SK-N-SH (cell line): ENCODE measurements at regions not wholly inside any gene's neighbourhood (a gene's known extent, or its start where the extent isn't known, plus 50 kb on each side); places are given as distances from the start of the nearest gene placed in this dataset.

Experiments used
- CTCF ChIA-PET: fragments of 300-600, 350-600 bp; formaldehyde crosslinking; extraction: SDS; loops from one replicate; lab custom pipeline; 2021; lab: Yijun Ruan, JAX
- POLR2A ChIA-PET: fragments of 350-600 bp; sonication (Branson Sonifier 250); formaldehyde crosslinking; extraction: SDS; loops from one replicate; lab custom pipeline; 2020; ENCODE audit warnings: antibody characterized with exemption, inconsistent platforms; lab: Yijun Ruan, JAX
- DNase-seq: peaks from one replicate; pipeline ENCODE4 v3.0.0; 2012
- H2AFZ ChIP-seq: fragments of 200-600 bp; sonication (generic); 2 replicates; pipeline ENCODE4 v1.8.1; 2016; ENCODE audit warnings: antibody characterized with exemption, mild to moderate bottlenecking, low read depth
- H3F3A ChIP-seq: fragments of 200-600 bp; sonication (generic); replicated peaks from 2 replicates; pipeline ENCODE3; 2016; ENCODE audit warnings: antibody characterized with exemption, mild to moderate bottlenecking; ENCODE audit not compliant: insufficient read depth
- H3K27ac ChIP-seq, 2 experiments: fragments of 200-500 bp in 1 of 2; fragments of 200-600 bp in 1 of 2; sonication (Bioruptor generic) in 1 of 2; sonication (generic), shearing (Covaris generic) in 1 of 2; 2 replicates each; pipeline versions ENCODE4 v1.5.1 to v1.6.1; 2014 to 2016; ENCODE audit warnings: low read depth in 2 of 2, inconsistent platforms in 1 of 2, low read length in 1 of 2, mild to moderate bottlenecking in 1 of 2, mixed read lengths in 1 of 2
- H3K27me3 ChIP-seq: fragments of 200-600 bp; sonication (generic), shearing (Covaris generic); 2 replicates; pipeline ENCODE4 v1.6.1; 2016; ENCODE audit warnings: mixed run types; ENCODE audit not compliant: insufficient read depth
- H3K36me3 ChIP-seq, 2 experiments: fragments of 200-500 bp in 1 of 2; fragments of 200-600 bp in 1 of 2; sonication (Bioruptor generic) in 1 of 2; sonication (generic) in 1 of 2; replicated peaks in 1 of 2; 2 replicates each; pipeline versions ENCODE3 to v1.5.1; 2014 to 2016; ENCODE audit warnings: low read length in 1 of 2, mild to moderate bottlenecking in 1 of 2; ENCODE audit not compliant: insufficient read depth in 2 of 2, control insufficient read depth in 1 of 2
- H3K4me1 ChIP-seq, 2 experiments: fragments of 200-500 bp in 1 of 2; fragments of 200-600 bp in 1 of 2; sonication (Bioruptor generic) in 1 of 2; sonication (generic), shearing (Covaris generic) in 1 of 2; 2 replicates each; pipeline versions ENCODE4 v1.5.1 to v1.6.1; 2014 to 2016; ENCODE audit warnings: low read depth in 1 of 2, low read length in 1 of 2, mixed run types in 1 of 2; ENCODE audit not compliant: insufficient read depth in 2 of 2, control insufficient read depth in 1 of 2
- H3K4me2 ChIP-seq: fragments of 200-600 bp; sonication (generic), shearing (Covaris generic); 2 replicates; pipeline ENCODE4 v1.6.1; 2017; ENCODE audit warnings: mixed run types
- H3K4me3 ChIP-seq, 2 experiments: fragments of 200-500 bp in 1 of 2; fragments of 200-600 bp in 1 of 2; sonication (Bioruptor generic) in 1 of 2; sonication (generic), shearing (Covaris generic) in 1 of 2; 2 replicates each; pipeline versions ENCODE4 v1.5.1 to v1.8.1; 2014 to 2016; ENCODE audit warnings: low read depth in 2 of 2, inconsistent platforms in 1 of 2, low read length in 1 of 2, mild to moderate bottlenecking in 1 of 2, mixed read lengths in 1 of 2, moderate library complexity in 1 of 2
- H3K79me2 ChIP-seq: fragments of 200-600 bp; sonication (generic); 2 replicates; pipeline ENCODE4 v1.8.1; 2017; ENCODE audit warnings: mild to moderate bottlenecking; ENCODE audit not compliant: insufficient read depth
- H3K9ac ChIP-seq: fragments of 200-600 bp; sonication (generic); 2 replicates; pipeline ENCODE4 v1.6.1; 2017; ENCODE audit warnings: mixed run types
- H3K9me2 ChIP-seq: fragments of 200-600 bp; sonication (generic); 2 replicates; pipeline ENCODE4 v1.6.1; 2017; ENCODE audit warnings: mixed run types
- H3K9me3 ChIP-seq: fragments of 200-600 bp; sonication (generic); 2 replicates; pipeline ENCODE4 v1.6.1; 2017; ENCODE audit warnings: mixed run types, mild to moderate bottlenecking, moderate library complexity
- H4K20me1 ChIP-seq: fragments of 200-600 bp; sonication (generic); 2 replicates; pipeline ENCODE4 v1.6.1; 2017; ENCODE audit warnings: mild to moderate bottlenecking, mixed run types; ENCODE audit not compliant: insufficient read depth
- CHD2 ChIP-seq: fragments of 150-350 bp; IDR thresholded peaks from 2 replicates; pipeline ENCODE4 v1.6.1; 2018; ENCODE audit warnings: low read length; ENCODE audit not compliant: partially characterized antibody
- ELF1 ChIP-seq: IDR thresholded peaks from 2 replicates; pipeline ENCODE4 v1.4.0; 2012
- NRF1 ChIP-seq: IDR thresholded peaks from 2 replicates; pipeline ENCODE4 v1.6.1; 2012; ENCODE audit warnings: low read depth, mild to moderate bottlenecking, low read length
- POLR2AphosphoS5 ChIP-seq: IDR thresholded peaks from 2 replicates; pipeline ENCODE4 v1.6.1; 2012; ENCODE audit warnings: low read depth, low read length
- RCOR1 ChIP-seq: fragments of 150-350 bp; IDR thresholded peaks from 2 replicates; pipeline ENCODE4 v1.6.1; 2017; ENCODE audit warnings: antibody characterized with exemption, low read length
- RXRA ChIP-seq: IDR thresholded peaks from 2 replicates; pipeline ENCODE4 v1.4.0; 2012; ENCODE audit warnings: low read depth, mild to moderate bottlenecking, borderline replicate concordance
- SMC3 ChIP-seq: IDR thresholded peaks from 2 replicates; pipeline ENCODE4 v1.6.1; 2012; ENCODE audit warnings: low read depth, low read length, improper control_type of control experiment
- TAF1 ChIP-seq: IDR thresholded peaks from 2 replicates; pipeline ENCODE4 v1.6.1; 2012; ENCODE audit warnings: low read depth, mild to moderate bottlenecking, low read length, moderate library complexity, borderline replicate concordance
- TEAD4 ChIP-seq: IDR thresholded peaks from 2 replicates; pipeline ENCODE4 v1.4.0; 2012; ENCODE audit warnings: mild to moderate bottlenecking, borderline replicate concordance; ENCODE audit not compliant: insufficient read depth
- WGBS: methylation state at CpG from one replicate; pipeline ENCODE4 v1.1.6; 2017; ENCODE audit warnings: low lambda C conversion rate; 5-methylcytosine and 5-hydroxymethylcytosine counted together
- TF ChIP-seq, protein P1 (sequence below): IDR thresholded peaks from 2 replicates; pipeline ENCODE4 v1.6.1; 2012; ENCODE audit warnings: mild to moderate bottlenecking, low read depth, low read length, moderate library complexity
- TF ChIP-seq, protein P2 (sequence below): IDR thresholded peaks from 2 replicates; pipeline ENCODE4 v1.4.0; 2012; ENCODE audit warnings: low read depth, borderline replicate concordance
- TF ChIP-seq, protein P3 (sequence below): IDR thresholded peaks from 2 replicates; pipeline ENCODE4 v1.4.0; 2012; ENCODE audit warnings: low read depth, borderline replicate concordance

DNA sequence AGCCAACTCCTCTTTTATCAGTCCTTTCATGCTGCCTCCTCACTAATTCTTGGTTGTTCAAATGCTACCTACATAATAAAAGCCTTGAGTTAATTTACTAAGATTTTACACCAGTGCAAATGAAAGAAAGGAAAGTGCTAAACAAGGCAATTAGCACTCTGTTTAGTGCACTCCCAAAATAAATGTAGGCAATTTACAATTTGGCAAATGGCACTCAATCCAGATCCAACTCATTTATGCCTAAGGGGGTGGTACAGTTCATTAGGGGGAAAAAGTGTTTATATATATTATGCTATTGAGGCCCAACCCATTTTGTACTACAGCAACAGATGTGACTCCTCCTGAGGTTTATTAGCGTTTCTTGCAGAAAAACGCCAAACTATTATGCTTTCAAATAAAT lies 370.1 kb downstream of the NR2F2 start:
- CTCF ChIA-PET: interaction anchor here (1.0 kb wide), 1 partner anchor 373 kb away, joined by 3 read pairs; no protein-coding TSS in a partner anchor
- Histone ChIP-seq H3K79me2 (no peaks in the 10 kb centered on the region), H3K36me3 (no peaks in the 10 kb centered on the region), H3K4me1 (no peaks in the 10 kb centered on the region; a peak in 1 of 4 replicates), H3K4me3 (no peak overlapping the region), H3K9ac (no peak overlapping the region), H3K4me2 (no peak overlapping the region), H3K9me3 (no peaks in the 10 kb centered on the region), H3K27me3 (no peaks in the 10 kb centered on the region), H3K27ac (no peak overlapping the region), H2AFZ (no peak overlapping the region), H3K9me2 (no peaks in the 10 kb centered on the region), H4K20me1 (no peaks in the 10 kb centered on the region), H3F3A (no peaks in the 10 kb centered on the region)
- no peak for DNase-seq
- TF ChIP-seq ELF1 (no peak), RCOR1 (no peak), TAF1 (no peak), TEAD4 (no peak), CHD2 (no peak), SMC3 (no peak), RXRA (no peak), POLR2AphosphoS5 (no peak), NRF1 (no peak)
- TF ChIP-seq, protein P1, sequence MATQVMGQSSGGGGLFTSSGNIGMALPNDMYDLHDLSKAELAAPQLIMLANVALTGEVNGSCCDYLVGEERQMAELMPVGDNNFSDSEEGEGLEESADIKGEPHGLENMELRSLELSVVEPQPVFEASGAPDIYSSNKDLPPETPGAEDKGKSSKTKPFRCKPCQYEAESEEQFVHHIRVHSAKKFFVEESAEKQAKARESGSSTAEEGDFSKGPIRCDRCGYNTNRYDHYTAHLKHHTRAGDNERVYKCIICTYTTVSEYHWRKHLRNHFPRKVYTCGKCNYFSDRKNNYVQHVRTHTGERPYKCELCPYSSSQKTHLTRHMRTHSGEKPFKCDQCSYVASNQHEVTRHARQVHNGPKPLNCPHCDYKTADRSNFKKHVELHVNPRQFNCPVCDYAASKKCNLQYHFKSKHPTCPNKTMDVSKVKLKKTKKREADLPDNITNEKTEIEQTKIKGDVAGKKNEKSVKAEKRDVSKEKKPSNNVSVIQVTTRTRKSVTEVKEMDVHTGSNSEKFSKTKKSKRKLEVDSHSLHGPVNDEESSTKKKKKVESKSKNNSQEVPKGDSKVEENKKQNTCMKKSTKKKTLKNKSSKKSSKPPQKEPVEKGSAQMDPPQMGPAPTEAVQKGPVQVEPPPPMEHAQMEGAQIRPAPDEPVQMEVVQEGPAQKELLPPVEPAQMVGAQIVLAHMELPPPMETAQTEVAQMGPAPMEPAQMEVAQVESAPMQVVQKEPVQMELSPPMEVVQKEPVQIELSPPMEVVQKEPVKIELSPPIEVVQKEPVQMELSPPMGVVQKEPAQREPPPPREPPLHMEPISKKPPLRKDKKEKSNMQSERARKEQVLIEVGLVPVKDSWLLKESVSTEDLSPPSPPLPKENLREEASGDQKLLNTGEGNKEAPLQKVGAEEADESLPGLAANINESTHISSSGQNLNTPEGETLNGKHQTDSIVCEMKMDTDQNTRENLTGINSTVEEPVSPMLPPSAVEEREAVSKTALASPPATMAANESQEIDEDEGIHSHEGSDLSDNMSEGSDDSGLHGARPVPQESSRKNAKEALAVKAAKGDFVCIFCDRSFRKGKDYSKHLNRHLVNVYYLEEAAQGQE: no peak
- TF ChIP-seq, protein P2, sequence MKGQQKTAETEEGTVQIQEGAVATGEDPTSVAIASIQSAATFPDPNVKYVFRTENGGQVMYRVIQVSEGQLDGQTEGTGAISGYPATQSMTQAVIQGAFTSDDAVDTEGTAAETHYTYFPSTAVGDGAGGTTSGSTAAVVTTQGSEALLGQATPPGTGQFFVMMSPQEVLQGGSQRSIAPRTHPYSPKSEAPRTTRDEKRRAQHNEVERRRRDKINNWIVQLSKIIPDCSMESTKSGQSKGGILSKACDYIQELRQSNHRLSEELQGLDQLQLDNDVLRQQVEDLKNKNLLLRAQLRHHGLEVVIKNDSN: no peak
- TF ChIP-seq, protein P3, sequence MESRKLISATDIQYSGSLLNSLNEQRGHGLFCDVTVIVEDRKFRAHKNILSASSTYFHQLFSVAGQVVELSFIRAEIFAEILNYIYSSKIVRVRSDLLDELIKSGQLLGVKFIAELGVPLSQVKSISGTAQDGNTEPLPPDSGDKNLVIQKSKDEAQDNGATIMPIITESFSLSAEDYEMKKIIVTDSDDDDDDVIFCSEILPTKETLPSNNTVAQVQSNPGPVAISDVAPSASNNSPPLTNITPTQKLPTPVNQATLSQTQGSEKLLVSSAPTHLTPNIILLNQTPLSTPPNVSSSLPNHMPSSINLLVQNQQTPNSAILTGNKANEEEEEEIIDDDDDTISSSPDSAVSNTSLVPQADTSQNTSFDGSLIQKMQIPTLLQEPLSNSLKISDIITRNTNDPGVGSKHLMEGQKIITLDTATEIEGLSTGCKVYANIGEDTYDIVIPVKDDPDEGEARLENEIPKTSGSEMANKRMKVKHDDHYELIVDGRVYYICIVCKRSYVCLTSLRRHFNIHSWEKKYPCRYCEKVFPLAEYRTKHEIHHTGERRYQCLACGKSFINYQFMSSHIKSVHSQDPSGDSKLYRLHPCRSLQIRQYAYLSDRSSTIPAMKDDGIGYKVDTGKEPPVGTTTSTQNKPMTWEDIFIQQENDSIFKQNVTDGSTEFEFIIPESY: no peak
- 0% methylated on average over 2 of the region's 2 CpGs for WGBS
- POLR2A ChIA-PET: no interaction called here
